SHP77 (cell line): ENCODE measurements at regions not wholly inside any gene's neighbourhood (a gene's known extent, or its start where the extent isn't known, plus 50 kb on each side); places are given as distances from the start of the nearest gene placed in this dataset.
"Not testable (repeated sequence)": the region's sequence is repeated elsewhere in the genome, so short reads cannot be mapped to it uniquely, and the experiment has no call there.

Experiments
- DNase-seq, 2 experiments: peaks; one replicate each; lab custom pipeline; 2025; lab: John Stamatoyannopoulos, UW

- no peak for DNase-seq
Measured at GRCh38 chr13:89968470-89968869, 1379.0 kb upstream of the MIR17HG start.

- no peak for DNase-seq
Measured at GRCh38 chr13:89970353-89970709, 1377.2 kb upstream of the MIR17HG start.

- no peak for DNase-seq
Measured at GRCh38 chr13:89977203-89977602, 1370.3 kb upstream of the MIR17HG start.

- DNase-seq, result no peak
Measured at GRCh38 chr13:89980896-89981295, 1366.6 kb upstream of the MIR17HG start.

- DNase-seq, result no peak
Measured at GRCh38 chr13:89982407-89983095, 1364.9 kb upstream of the MIR17HG start.

- DNase-seq, result no peak
Measured at GRCh38 chr13:89988206-89988605, 1359.3 kb upstream of the MIR17HG start.

GRCh38 chr13:90003566-90003965 is 1343.9 kb upstream of the MIR17HG start:
- DNase-seq, result no peak

GRCh38 chr13:90008707-90009149 is 1338.8 kb upstream of the MIR17HG start:
- no peak for DNase-seq

GRCh38 chr13:90014038-90014437 is 1333.4 kb upstream of the MIR17HG start:
- no peak for DNase-seq

GRCh38 chr13:90015565-90016507 is 1331.7 kb upstream of the MIR17HG start:
- DNase-seq, result no peak

- no peak for DNase-seq
Measured at GRCh38 chr13:90016688-90017087, 1330.8 kb upstream of the MIR17HG start.

- no peak for DNase-seq
Measured at GRCh38 chr13:90020536-90021070, 1326.9 kb upstream of the MIR17HG start.

GRCh38 chr13:90027409-90027808 is 1320.1 kb upstream of the MIR17HG start:
- DNase-seq, result no peak

- no peak for DNase-seq
Measured at GRCh38 chr13:90032313-90032712, 1315.2 kb upstream of the MIR17HG start.

- DNase-seq, result no peak
Measured at GRCh38 chr13:90032841-90033493, 1314.5 kb upstream of the MIR17HG start.

GRCh38 chr13:90039516-90039915 is 1308.0 kb upstream of the MIR17HG start:
- DNase-seq, result no peak

GRCh38 chr13:90047600-90047999 is 1299.9 kb upstream of the MIR17HG start:
- no peak for DNase-seq

- DNase-seq, result no peak
Measured at GRCh38 chr13:90049989-90050671, 1297.4 kb upstream of the MIR17HG start.

- DNase-seq, result no peak
Measured at GRCh38 chr13:90055121-90055520, 1292.4 kb upstream of the MIR17HG start.

GRCh38 chr13:90055760-90056159 is 1291.7 kb upstream of the MIR17HG start:
- no peak for DNase-seq

- DNase-seq, result not testable (repeated sequence)
Measured at GRCh38 chr13:90064226-90064625, 1283.3 kb upstream of the MIR17HG start.

GRCh38 chr13:90068658-90069057 is 1278.8 kb upstream of the MIR17HG start:
- no peak for DNase-seq
